Fibroblast of lung (primary cell): ENCODE measurements at regions not wholly inside any gene's neighbourhood (a gene's known extent, or its start where the extent isn't known, plus 50 kb on each side); places are given as distances from the start of the nearest gene placed in this dataset.

ENCODE experiments used
- DNase-seq, 2 donors: peaks; one replicate each; pipeline versions ENCODE4 v3.0.0 to v3.0.0-alpha.2; 2010; ENCODE audit warnings: low read depth in 2 of 2
- H2AFZ ChIP-seq: 2 replicates; pipeline ENCODE4 v1.5.1; 2012; ENCODE audit warnings: low read length, control low read depth, inconsistent platforms
- H3K27ac ChIP-seq: 2 replicates; pipeline ENCODE4 v1.5.1; 2011; ENCODE audit warnings: low read length, control low read depth; ENCODE audit not compliant: insufficient read depth
- H3K27me3 ChIP-seq: 2 replicates; pipeline ENCODE4 v1.5.1; 2011; ENCODE audit warnings: mild to moderate bottlenecking, low read length; ENCODE audit not compliant: control insufficient read depth, insufficient read depth
- H3K36me3 ChIP-seq: 2 replicates; pipeline ENCODE4 v1.5.1; 2011; ENCODE audit warnings: low read length; ENCODE audit not compliant: control insufficient read depth, insufficient read depth
- H3K4me1 ChIP-seq: 2 replicates; pipeline ENCODE4 v1.5.1; 2011; ENCODE audit warnings: low read length; ENCODE audit not compliant: control insufficient read depth, insufficient read depth; ENCODE audit errors: extremely low read depth
- H3K4me2 ChIP-seq: 2 replicates; pipeline ENCODE4 v1.5.1; 2011; ENCODE audit warnings: low read length, control low read depth; ENCODE audit not compliant: insufficient read depth; ENCODE audit errors: extremely low read depth
- H3K4me3 ChIP-seq, 4 experiments: fragments of 200-600 bp in 1 of 4; sonication (generic) in 1 of 4; replicated peaks in 1 of 4; 2 replicates each; pipeline ENCODE4 v1.5.1; 2011 to 2016; ENCODE audit warnings: low read length in 4 of 4, low read depth in 3 of 4, mild to moderate bottlenecking in 3 of 4, control low read depth in 2 of 4, inconsistent platforms in 1 of 4, mixed read lengths in 1 of 4; ENCODE audit not compliant: insufficient read depth in 1 of 4; ENCODE audit errors: control extremely low read depth in 1 of 4
- H3K79me2 ChIP-seq: 2 replicates; pipeline ENCODE4 v1.5.1; 2012; ENCODE audit warnings: mild to moderate bottlenecking, low read length, inconsistent platforms; ENCODE audit not compliant: control insufficient read depth, insufficient read depth
- H3K9ac ChIP-seq: 2 replicates; pipeline ENCODE4 v1.5.1; 2011; ENCODE audit warnings: mild to moderate bottlenecking, low read length, control low read depth; ENCODE audit not compliant: insufficient read depth
- H3K9me3 ChIP-seq: 2 replicates; pipeline ENCODE4 v1.5.1; 2012; ENCODE audit warnings: low read depth, low read length; ENCODE audit not compliant: control insufficient read depth, insufficient read depth
- H4K20me1 ChIP-seq: 2 replicates; pipeline ENCODE4 v1.5.1; 2011; ENCODE audit warnings: low read length; ENCODE audit not compliant: control insufficient read depth, insufficient read depth; ENCODE audit errors: extremely low read depth
- CTCF ChIP-seq, 2 donors: IDR thresholded peaks in 1 of 2; conservative IDR thresholded peaks in 1 of 2; 1 replicate in 1 of 2; 2 replicates in 1 of 2; pipeline ENCODE4 v1.5.1; 2011 to 2012; ENCODE audit warnings: low read length in 2 of 2, control low read depth in 1 of 2, inconsistent platforms in 1 of 2, low read depth in 1 of 2, mild to moderate bottlenecking in 1 of 2
- EZH2 ChIP-seq: IDR thresholded peaks from 2 replicates; pipeline ENCODE4 v1.5.1; 2012; ENCODE audit warnings: low read length, control low read depth, mild to moderate bottlenecking; ENCODE audit errors: missing control alignments

GRCh38 chr1:30307182-30307581, 416.2 kb downstream of the MATN1 start:
- no peaks in the 10 kb centered on the region for H3K36me3 ChIP-seq
- no peaks in the 10 kb centered on the region for H3K79me2 ChIP-seq
- no peak for TF ChIP-seq EZH2
- no peak for TF ChIP-seq CTCF (conservative IDR thresholded peaks at IDR 0.05 in 1 of 2, IDR thresholded peaks at IDR 0.05 in 1 of 2; ENCODE audit: low read depth in 1 of 2, low read length in 2 of 2)
- no peak for DNase-seq
- H3K27ac ChIP-seq: no peak overlapping the region
- H3K9me3 ChIP-seq: no peaks in the 10 kb centered on the region
- H2AFZ ChIP-seq: no peak overlapping the region
- H3K27me3 ChIP-seq: no peaks in the 10 kb centered on the region
- no peaks in the 10 kb centered on the region for H4K20me1 ChIP-seq
- H3K9ac ChIP-seq: no peak overlapping the region
- no peaks in the 10 kb centered on the region for H3K4me1 ChIP-seq
- H3K4me3 ChIP-seq: no peak overlapping the region
- no peak overlapping the region for H3K4me2 ChIP-seq

GRCh38 chr1:30305519-30305918, 417.9 kb downstream of the MATN1 start:
- TF ChIP-seq EZH2 (no peak), CTCF (conservative IDR thresholded peaks at IDR 0.05 in 1 of 2, IDR thresholded peaks at IDR 0.05 in 1 of 2; ENCODE audit: low read depth in 1 of 2, low read length in 2 of 2) (no peak)
- DNase-seq: no peak
- Histone ChIP-seq H4K20me1 (no peaks in the 10 kb centered on the region), H2AFZ (no peak overlapping the region), H3K4me3 (no peak overlapping the region), H3K27ac (no peak overlapping the region), H3K4me1 (no peaks in the 10 kb centered on the region), H3K9me3 (no peaks in the 10 kb centered on the region), H3K27me3 (no peaks in the 10 kb centered on the region), H3K4me2 (no peak overlapping the region), H3K9ac (no peak overlapping the region), H3K79me2 (no peaks in the 10 kb centered on the region), H3K36me3 (no peaks in the 10 kb centered on the region)

GRCh38 chr1:30305061-30305460, 418.3 kb downstream of the MATN1 start:
- TF ChIP-seq CTCF (conservative IDR thresholded peaks at IDR 0.05 in 1 of 2, IDR thresholded peaks at IDR 0.05 in 1 of 2; ENCODE audit: low read depth in 1 of 2, low read length in 2 of 2) (no peak), EZH2 (no peak)
- Histone ChIP-seq H3K36me3 (no peaks in the 10 kb centered on the region), H3K9me3 (no peaks in the 10 kb centered on the region), H3K4me3 (no peak overlapping the region), H4K20me1 (no peaks in the 10 kb centered on the region), H3K27ac (no peak overlapping the region), H3K9ac (no peak overlapping the region), H2AFZ (no peak overlapping the region), H3K4me1 (no peaks in the 10 kb centered on the region), H3K79me2 (no peaks in the 10 kb centered on the region), H3K4me2 (no peak overlapping the region), H3K27me3 (no peaks in the 10 kb centered on the region)
- DNase-seq: no peak
